PC-3 (cell line): ENCODE measurements at regions not wholly inside any gene's neighbourhood (a gene's known extent, or its start where the extent isn't known, plus 50 kb on each side); places are given as distances from the start of the nearest gene placed in this dataset.

Experiments
- ATAC-seq: fragments of 200-7000 bp; cut with Tn5 transposase; 2 replicates; pipeline ENCODE4 v1.9.1; 2020; ENCODE audit warnings: mild to moderate bottlenecking, moderate library complexity
- BruUV-seq: library from RNA; stranded (reverse); fragments of 400-500 nt; replicated peaks from 2 replicates; lab custom pipeline; 2021; lab: Mats Ljungman, UMichigan
- CTCF ChIA-PET: fragments of 300-600 bp; sonication (Branson Sonifier 250); formaldehyde crosslinking; loops from one replicate; lab custom pipeline; 2022; ENCODE audit warnings: antibody characterized with exemption; lab: Charles Lee
- POLR2A ChIA-PET: fragments of 300-600 bp; sonication (Branson Sonifier 250); formaldehyde crosslinking; loops from one replicate; lab custom pipeline; 2022; ENCODE audit warnings: antibody characterized with exemption; ENCODE audit not compliant: unreplicated experiment; lab: Charles Lee
- DNase-seq: peaks from one replicate; pipeline ENCODE4 v3.0.0-alpha.2; 2015
- H2AFZ ChIP-seq: fragments of 300-600 bp; sonication (generic); 2 replicates; pipeline ENCODE4 v1.6.0; 2016; ENCODE audit warnings: antibody characterized with exemption, low read length
- H3F3A ChIP-seq: fragments of 300-600 bp; sonication (generic); one replicate; pipeline ENCODE4 v1.6.0; 2017; ENCODE audit warnings: antibody characterized with exemption, low read length, control low read depth, mild to moderate bottlenecking; ENCODE audit not compliant: unreplicated experiment
- H3K27ac ChIP-seq: fragments of 300-600 bp; sonication (generic); 2 replicates; pipeline ENCODE4 v1.5.1; 2016; ENCODE audit warnings: mild to moderate bottlenecking, low read length
- H3K27me3 ChIP-seq: fragments of 300-600 bp; sonication (generic); 2 replicates; pipeline ENCODE4 v1.6.1; 2016; ENCODE audit warnings: low read length, mixed read lengths
- H3K36me3 ChIP-seq: fragments of 300-600 bp; sonication (generic); 2 replicates; pipeline ENCODE4 v1.6.1; 2016; ENCODE audit warnings: low read depth, mixed run types, low read length, mixed read lengths
- H3K4me1 ChIP-seq: fragments of 300-600 bp; sonication (generic); 2 replicates; pipeline ENCODE4 v1.5.1; 2016; ENCODE audit warnings: low read length; ENCODE audit not compliant: insufficient read depth
- H3K4me2 ChIP-seq: fragments of 300-600 bp; sonication (generic); 2 replicates; pipeline ENCODE4 v1.6.0; 2016; ENCODE audit warnings: low read length
- H3K4me3 ChIP-seq: fragments of 300-600 bp; sonication (generic); 2 replicates; pipeline ENCODE4 v1.5.1; 2016; ENCODE audit warnings: mild to moderate bottlenecking, low read length, mixed read lengths
- H3K79me2 ChIP-seq: fragments of 300-600 bp; sonication (generic); 2 replicates; pipeline ENCODE4 v1.6.1; 2017; ENCODE audit warnings: low read length, mixed read lengths
- H3K9ac ChIP-seq: fragments of 300-600 bp; sonication (generic); 2 replicates; pipeline ENCODE4 v1.6.0; 2016; ENCODE audit warnings: mild to moderate bottlenecking, low read length
- H3K9me2 ChIP-seq: fragments of 300-600 bp; sonication (generic); replicated peaks from 2 replicates; pipeline ENCODE4 v1.6.1; 2016; ENCODE audit warnings: mixed run types, low read length, mixed read lengths
- H3K9me3 ChIP-seq: fragments of 300-600 bp; sonication (generic); 2 replicates; pipeline ENCODE4 v1.6.1; 2016; ENCODE audit warnings: low read length, mixed read lengths
- H4K20me1 ChIP-seq: fragments of 300-600 bp; sonication (generic); 2 replicates; pipeline ENCODE4 v1.6.1; 2016; ENCODE audit warnings: low read length, mixed read lengths
- EZH2 ChIP-seq: fragments of 300-600 bp; sonication (generic); IDR thresholded peaks from one replicate; pipeline ENCODE4 v1.6.1; 2017; ENCODE audit warnings: antibody characterized with exemption, mild to moderate bottlenecking, low read length; ENCODE audit not compliant: unreplicated experiment
- EZH2phosphoT487 ChIP-seq: fragments of 300-600 bp; sonication (generic); IDR thresholded peaks from 2 replicates; pipeline ENCODE4 v1.6.1; 2018; ENCODE audit warnings: mild to moderate bottlenecking, antibody characterized with exemption, low read length, borderline replicate concordance
- intact Hi-C: fragments of 100-400 bp; cut with micrococcal nuclease; formaldehyde crosslinking; loops from 2 replicates; pipeline ENCODE4 v1.9.0; 2023
- TF ChIP-seq, protein P1 (sequence below): fragments of 300-600 bp; sonication (generic); conservative IDR thresholded peaks from 2 replicates; pipeline ENCODE4 v1.5.1; 2017; ENCODE audit warnings: antibody characterized with exemption, low read depth, mild to moderate bottlenecking, low read length

DNA sequence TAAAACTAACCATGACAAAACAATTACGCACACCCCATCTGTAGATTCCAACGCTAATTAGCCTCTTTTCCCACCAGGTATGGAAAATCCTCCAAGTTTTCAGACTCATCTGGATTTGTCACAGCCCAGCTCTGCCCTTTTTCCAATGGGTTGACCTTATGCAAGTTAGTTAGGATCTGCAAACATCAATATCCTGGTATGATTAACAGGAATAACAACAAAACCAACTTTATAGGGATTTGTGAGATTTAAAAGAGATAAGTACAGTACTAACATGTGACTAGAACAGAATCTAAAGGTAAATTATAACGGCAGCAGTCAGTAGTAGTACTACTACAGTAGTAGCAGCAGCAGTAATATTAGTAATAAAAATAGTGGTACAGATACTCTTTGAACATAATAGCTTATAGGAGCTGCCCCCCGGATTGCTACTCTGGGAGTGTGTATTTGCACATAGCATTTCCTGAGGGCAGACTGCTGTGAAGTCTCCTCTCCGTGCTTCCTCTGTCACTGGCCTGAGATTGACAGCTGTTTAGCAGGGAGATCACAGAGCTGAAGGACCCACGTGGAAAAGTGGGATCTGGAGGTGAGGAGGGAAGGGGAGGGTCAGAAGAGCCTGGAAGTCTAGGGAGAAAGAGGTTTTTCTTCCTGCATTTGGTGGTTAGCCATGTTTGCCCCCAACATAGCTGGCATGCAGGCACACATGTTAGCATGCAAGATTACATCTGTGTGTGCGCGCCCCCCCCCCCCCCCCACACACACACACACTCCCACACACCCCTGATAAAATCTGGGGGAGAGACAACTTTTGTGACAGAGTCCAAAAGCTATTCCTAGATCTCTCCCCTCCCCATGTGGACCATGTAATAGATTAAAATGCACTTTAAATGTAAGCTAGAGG is 73.3 kb upstream of the FAM171A1 start:
- POLR2A ChIA-PET, result no interaction called here
- Histone ChIP-seq H3K9ac (no peak overlapping the region), H4K20me1 (no peaks in the 10 kb centered on the region), H3K9me2 (no peaks in the 10 kb centered on the region), H2AFZ (no peak overlapping the region), H3K36me3 (no peaks in the 10 kb centered on the region), H3K4me1 (peaks cover 8% of the 10 kb centered on the region; the same call in 1 of the 2 replicates), H3K4me3 (no peak overlapping the region), H3K4me2 (no peak overlapping the region), H3K27ac (no peak overlapping the region), H3K79me2 (no peaks in the 10 kb centered on the region), H3F3A (no peaks in the 10 kb centered on the region), H3K27me3 (peaks cover 10% of the 10 kb centered on the region; the same call in 1 of the 2 replicates), H3K9me3 (no peaks in the 10 kb centered on the region)
- no TSS peak for BruUV-seq
- CTCF ChIA-PET, result no interaction called here
- peak; percentile 13 for DNase-seq
- intact Hi-C loops, result no loop called here
- TF ChIP-seq EZH2phosphoT487 (no peak), EZH2 (no peak)
- TF ChIP-seq, protein P1, sequence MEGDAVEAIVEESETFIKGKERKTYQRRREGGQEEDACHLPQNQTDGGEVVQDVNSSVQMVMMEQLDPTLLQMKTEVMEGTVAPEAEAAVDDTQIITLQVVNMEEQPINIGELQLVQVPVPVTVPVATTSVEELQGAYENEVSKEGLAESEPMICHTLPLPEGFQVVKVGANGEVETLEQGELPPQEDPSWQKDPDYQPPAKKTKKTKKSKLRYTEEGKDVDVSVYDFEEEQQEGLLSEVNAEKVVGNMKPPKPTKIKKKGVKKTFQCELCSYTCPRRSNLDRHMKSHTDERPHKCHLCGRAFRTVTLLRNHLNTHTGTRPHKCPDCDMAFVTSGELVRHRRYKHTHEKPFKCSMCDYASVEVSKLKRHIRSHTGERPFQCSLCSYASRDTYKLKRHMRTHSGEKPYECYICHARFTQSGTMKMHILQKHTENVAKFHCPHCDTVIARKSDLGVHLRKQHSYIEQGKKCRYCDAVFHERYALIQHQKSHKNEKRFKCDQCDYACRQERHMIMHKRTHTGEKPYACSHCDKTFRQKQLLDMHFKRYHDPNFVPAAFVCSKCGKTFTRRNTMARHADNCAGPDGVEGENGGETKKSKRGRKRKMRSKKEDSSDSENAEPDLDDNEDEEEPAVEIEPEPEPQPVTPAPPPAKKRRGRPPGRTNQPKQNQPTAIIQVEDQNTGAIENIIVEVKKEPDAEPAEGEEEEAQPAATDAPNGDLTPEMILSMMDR, result no peak
- peak; percentile 75 for ATAC-seq

DNA sequence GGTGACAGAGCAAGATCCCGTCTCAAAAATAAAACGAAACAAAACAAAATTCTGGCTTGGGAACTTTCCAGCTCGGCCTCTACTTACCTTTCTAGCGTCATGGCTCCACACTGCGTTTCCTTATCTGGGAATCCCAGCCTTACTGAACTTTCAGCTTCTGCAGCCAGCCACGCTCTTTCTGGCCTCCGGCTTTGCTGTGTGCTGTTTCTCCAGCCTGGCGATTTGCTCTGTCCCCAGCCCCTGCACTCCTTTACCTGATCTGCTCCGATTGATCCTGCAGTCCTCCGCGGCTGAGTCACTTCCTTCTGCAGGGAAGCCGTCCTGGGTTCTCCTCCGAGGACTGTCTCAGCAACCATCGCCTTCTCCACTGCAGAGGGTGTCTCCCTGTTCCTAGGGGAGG is 71.0 kb upstream of the FAM171A1 start:
- H3K4me2 ChIP-seq, result no peak overlapping the region
- no peaks in the 10 kb centered on the region for H3K79me2 ChIP-seq
- no peaks in the 10 kb centered on the region for H3K9me2 ChIP-seq
- H3K27me3 ChIP-seq, result no peaks in the 10 kb centered on the region
- no peaks in the 10 kb centered on the region for H4K20me1 ChIP-seq
- intact Hi-C loops, result no loop called here
- DNase-seq (no peak), ATAC-seq (no peak)
- no peak overlapping the region for H3K9ac ChIP-seq
- no peaks in the 10 kb centered on the region for H3K36me3 ChIP-seq
- no peaks in the 10 kb centered on the region for H3K9me3 ChIP-seq
- TF ChIP-seq EZH2, result no peak
- H3K4me3 ChIP-seq, result no peak overlapping the region
- H2AFZ ChIP-seq, result no peak overlapping the region
- ChIA-PET CTCF (no interaction called here), POLR2A (no interaction called here)
- peaks cover 8% of the 10 kb centered on the region; the same call in 1 of the 2 replicates for H3K4me1 ChIP-seq
- no TSS peak for BruUV-seq
- no peak overlapping the region for H3K27ac ChIP-seq
- no peaks in the 10 kb centered on the region for H3F3A ChIP-seq

- no TSS peak for BruUV-seq
- H3K4me1 ChIP-seq, result peaks cover 8% of the 10 kb centered on the region; the same call in 1 of the 2 replicates
- no peak for TF ChIP-seq EZH2
- no peak for TF ChIP-seq EZH2phosphoT487
- TF ChIP-seq, protein P1, result no peak
- DNase-seq (no peak), ATAC-seq (no peak)
- H3K9ac ChIP-seq, result no peak overlapping the region
- H3K27me3 ChIP-seq, result no peaks in the 10 kb centered on the region
- CTCF ChIA-PET, result no interaction called here
- H3K4me2 ChIP-seq, result no peak overlapping the region
- POLR2A ChIA-PET, result no interaction called here
- no peaks in the 10 kb centered on the region for H3K9me2 ChIP-seq
- no peaks in the 10 kb centered on the region for H4K20me1 ChIP-seq
- H3K9me3 ChIP-seq, result no peaks in the 10 kb centered on the region
- intact Hi-C loops, result no loop called here
- no peak overlapping the region for H3K27ac ChIP-seq
- H3K79me2 ChIP-seq, result no peaks in the 10 kb centered on the region
- no peak overlapping the region for H3K4me3 ChIP-seq
- no peaks in the 10 kb centered on the region for H3F3A ChIP-seq
- H3K36me3 ChIP-seq, result no peaks in the 10 kb centered on the region
- H2AFZ ChIP-seq, result no peak overlapping the region
These were observed 69.2 kb upstream of the FAM171A1 start for GRCh38 chr10:15440204-15440711.
